K562 (cell line): ENCODE measurements at regions not wholly inside any gene's neighbourhood (a gene's known extent, or its start where the extent isn't known, plus 50 kb on each side); places are given as distances from the start of the nearest gene placed in this dataset.

Experiments used
- ATAC-seq: fragments of 200-7000 bp; cut with Tn5 transposase; 3 replicates; pipeline ENCODE4 v1.9.1; 2020; ENCODE audit warnings: moderate library complexity
- BruUV-seq: library from RNA; stranded (reverse); fragments of 400-500 nt; replicated peaks from 2 replicates; lab custom pipeline; 2021; lab: Mats Ljungman, UMichigan
- CTCF ChIA-PET: fragments of 300-600 bp; formaldehyde crosslinking; extraction: SDS; loops from one replicate; lab custom pipeline; 2021; ENCODE audit warnings: low intra/inter-chr PET ratio; lab: Yijun Ruan, JAX
- POLR2A ChIA-PET: fragments of 300-600, 350-650 bp; sonication (Branson Sonifier 250); formaldehyde crosslinking; extraction: SDS; loops from one replicate; lab custom pipeline; 2021; ENCODE audit warnings: antibody characterized with exemption, inconsistent platforms; lab: Yijun Ruan, JAX
- DNase-seq, 4 experiments: peaks; one replicate each; pipeline versions ENCODE4 v3.0.0 to v3.0.0-alpha.2; 2011 to 2018; ENCODE audit warnings: low spot score in 3 of 4, mixed read lengths in 3 of 4; ENCODE audit errors: extremely low read depth in 1 of 4
- FAIRE-seq: peaks from 2 replicates; lab custom pipeline; 2011; peaks lifted over from hg19 to GRCh38; lab: Jason Lieb, UNC
- H2AFZ ChIP-seq: 2 replicates; pipeline ENCODE4 v1.6.0; 2011; ENCODE audit warnings: low read depth, low read length, control low read depth, inconsistent platforms
- H3K27ac ChIP-seq: fragments of 200-600 bp; 3 replicates; pipeline ENCODE4 v1.8.0; 2011; ENCODE audit warnings: low read depth, mild to moderate bottlenecking, control low read depth, inconsistent platforms, low read length, moderate library complexity, mixed read lengths; ENCODE audit errors: extremely low read depth
- H3K27me3 ChIP-seq, 2 experiments: fragments of 300-600 bp in 1 of 2; 2 replicates in 1 of 2; 3 replicates in 1 of 2; pipeline versions ENCODE4 v1.6.0 to v1.8.0; 2011; ENCODE audit warnings: inconsistent platforms in 2 of 2, low read length in 2 of 2, mild to moderate bottlenecking in 1 of 2, mixed read lengths in 1 of 2, moderate library complexity in 1 of 2; ENCODE audit not compliant: control insufficient read depth in 2 of 2, insufficient read depth in 2 of 2
- H3K36me3 ChIP-seq: fragments of 300-600 bp; 3 replicates; pipeline ENCODE4 v1.8.0; 2011; ENCODE audit warnings: mild to moderate bottlenecking, low read length, inconsistent platforms; ENCODE audit not compliant: control insufficient read depth, insufficient read depth
- H3K4me1 ChIP-seq, 2 experiments: fragments of 200-600 bp in 1 of 2; replicated peaks in 1 of 2; 2 replicates in 1 of 2; 3 replicates in 1 of 2; pipeline versions ENCODE4 v1.5.1 to v1.8.0; 2011; ENCODE audit warnings: inconsistent platforms in 2 of 2, low read length in 2 of 2, mild to moderate bottlenecking in 1 of 2, mixed read lengths in 1 of 2, moderate library complexity in 1 of 2; ENCODE audit not compliant: control insufficient read depth in 2 of 2, insufficient read depth in 2 of 2
- H3K4me2 ChIP-seq: 2 replicates; pipeline ENCODE4 v1.6.1; 2011; ENCODE audit warnings: low read length, control low read depth, inconsistent platforms, mixed read lengths; ENCODE audit not compliant: insufficient read depth
- H3K4me3 ChIP-seq: fragments of 200-600 bp; sonication (generic), shearing (Covaris generic); 2 replicates; pipeline ENCODE4 v1.5.1; 2016; ENCODE audit warnings: control low read depth, inconsistent platforms
- H3K79me2 ChIP-seq: fragments of 200-600 bp; 3 replicates; pipeline ENCODE4 v1.8.0; 2011; ENCODE audit warnings: low read length, inconsistent platforms; ENCODE audit not compliant: control insufficient read depth, insufficient read depth
- H3K9ac ChIP-seq, 2 experiments: 2 replicates each; pipeline versions ENCODE4 v1.6.0 to v1.6.1; 2011; ENCODE audit warnings: low read depth in 2 of 2, low read length in 2 of 2, control low read depth in 1 of 2, inconsistent platforms in 1 of 2, mild to moderate bottlenecking in 1 of 2, mixed read lengths in 1 of 2; ENCODE audit not compliant: insufficient read depth in 1 of 2
- H3K9me1 ChIP-seq: one replicate; pipeline ENCODE4 v1.6.0; 2011; ENCODE audit warnings: inconsistent platforms, mild to moderate bottlenecking, low read length, moderate library complexity; ENCODE audit not compliant: control insufficient read depth, insufficient read depth
- H3K9me3 ChIP-seq: replicated peaks from 2 replicates; pipeline ENCODE4 v1.5.1; 2011; ENCODE audit warnings: low read depth, low read length, inconsistent platforms; ENCODE audit not compliant: control insufficient read depth, insufficient read depth
- H4K20me1 ChIP-seq: replicated peaks from 2 replicates; pipeline ENCODE4 v1.6.1; 2011; ENCODE audit warnings: low read length, inconsistent platforms, mixed read lengths; ENCODE audit not compliant: control insufficient read depth, insufficient read depth
- MED1 ChIP-seq: sonication (generic); formaldehyde crosslinking; IDR thresholded peaks from 2 replicates; pipeline ENCODE4 v1.8.1; 2023; ENCODE audit warnings: missing genetic modification reagents, borderline replicate concordance
- MITF ChIP-seq: IDR thresholded peaks from 2 replicates; pipeline ENCODE4 v1.6.1; 2014; ENCODE audit warnings: antibody characterized with exemption
- MTF1 ChIP-seq: fragments of 250-450 bp; sonication (Bioruptor Pico); IDR thresholded peaks from 2 replicates; pipeline ENCODE4 v1.9.0; 2021; ENCODE audit warnings: moderate library complexity, mild to moderate bottlenecking, inconsistent platforms, borderline replicate concordance
- TRIM28 ChIP-seq: fragments of 450-650 bp; IDR thresholded peaks from 2 replicates; pipeline ENCODE4 v1.6.1; 2017
- WGBS: fragments of 100-300 bp; shearing (Covaris generic); methylation state at CpG from one replicate; pipeline ENCODE4 v1.1.6; 2016; ENCODE audit warnings: low coverage, mixed read lengths; ENCODE audit not compliant: insufficient coverage; ENCODE audit errors: missing lambda C conversion rate; 5-methylcytosine and 5-hydroxymethylcytosine counted together
- in situ Hi-C: fragments of 300-500 bp; cut with MboI; formaldehyde crosslinking; loops from 4 replicates; pipeline ENCODE4 v1.15.0; 2018; ENCODE audit warnings: inconsistent platforms, mixed read lengths
- intact Hi-C: fragments of 100-400 bp; cut with micrococcal nuclease; formaldehyde crosslinking; loops from 2 replicates; pipeline ENCODE4 v1.14.2; 2022

- WGBS = 7% methylated on average over 5 of the region's 5 CpGs
- CTCF ChIA-PET = no interaction called here
These were observed 247.3 kb downstream of the PSAT1 start for GRCh38 chr9:78544230-78544629.

GRCh38 chr9:78547831-78548230 is 250.9 kb downstream of the PSAT1 start:
- no peak for DNase-seq
- no peak overlapping the region for H2AFZ ChIP-seq
- H3K4me1 ChIP-seq = no peaks in the 10 kb centered on the region
- no peak overlapping the region for H3K27ac ChIP-seq
- no peak overlapping the region for H3K4me2 ChIP-seq
- H3K9me3 ChIP-seq = no peaks in the 10 kb centered on the region
- H3K9me1 ChIP-seq = no peaks in the 10 kb centered on the region
- WGBS = 0% methylated on average over 1 of the region's 1 CpG
- H3K79me2 ChIP-seq = no peaks in the 10 kb centered on the region
- no TSS peak for BruUV-seq
- TF ChIP-seq MTF1 (CRISPR knock-in tag) = no peak
- no peak for TF ChIP-seq TRIM28
- POLR2A ChIA-PET = no interaction called here
- no peak overlapping the region for H3K4me3 ChIP-seq
- no peaks in the 10 kb centered on the region for H3K36me3 ChIP-seq
- CTCF ChIA-PET = no interaction called here
- no peak for ATAC-seq
- intact Hi-C loops = no loop called here
- no peaks in the 10 kb centered on the region for H4K20me1 ChIP-seq
- no peaks in the 10 kb centered on the region for H3K27me3 ChIP-seq
- FAIRE-seq = no peak
- in situ Hi-C loops = no loop called here
- no peak overlapping the region for H3K9ac ChIP-seq

More at GRCh38 chr9:78544230-78544629, 247.3 kb downstream of the PSAT1 start:
- Histone ChIP-seq H4K20me1 (no peaks in the 10 kb centered on the region), H3K27ac (no peak overlapping the region), H3K27me3 (no peaks in the 10 kb centered on the region), H3K4me1 (no peaks in the 10 kb centered on the region), H3K9me3 (no peaks in the 10 kb centered on the region), H3K79me2 (no peaks in the 10 kb centered on the region), H3K9me1 (no peaks in the 10 kb centered on the region), H3K4me2 (no peak overlapping the region), H3K4me3 (no peak overlapping the region), H3K9ac (no peak overlapping the region), H2AFZ (no peak overlapping the region), H3K36me3 (no peaks in the 10 kb centered on the region)
- no TSS peak for BruUV-seq
- intact Hi-C loops (no loop called here), in situ Hi-C loops (no loop called here)
- ATAC-seq = no peak
- POLR2A ChIA-PET = interaction anchor here (0.7 kb wide), 1 partner anchor 56 kb away, joined by 3 read pairs; no protein-coding TSS in a partner anchor
- TF ChIP-seq MITF (no peak), MED1 (no peak)
- no peak for DNase-seq
- FAIRE-seq = no peak
